Right lobe of liver (tissue), 4 donors: ENCODE measurements at regions not wholly inside any gene's neighbourhood (a gene's known extent, or its start where the extent isn't known, plus 50 kb on each side); places are given as distances from the start of the nearest gene placed in this dataset.

Source experiments
- POLR2A ChIP-seq: fragments of 450-650 bp; IDR thresholded peaks from one replicate; pipeline ENCODE4 v1.6.1; 2017; ENCODE audit warnings: antibody characterized with exemption, mild to moderate bottlenecking
- TF ChIP-seq, protein P1 (sequence below), 4 donors: fragments of 200-600 bp in 3 of 4; fragments of 450-650 bp in 1 of 4; IDR thresholded peaks; one replicate each; pipeline versions ENCODE4 v1.5.1 to v1.8.0; 2016 to 2022; ENCODE audit warnings: antibody characterized with exemption in 4 of 4, mild to moderate bottlenecking in 2 of 4
- donor health status: DM: no; HTN: no; CAD: no.
- donor health status: DM: no; HTN: no; CAD: no.
- donor health status: DM: no; HTN: yes; CAD: no.

DNA sequence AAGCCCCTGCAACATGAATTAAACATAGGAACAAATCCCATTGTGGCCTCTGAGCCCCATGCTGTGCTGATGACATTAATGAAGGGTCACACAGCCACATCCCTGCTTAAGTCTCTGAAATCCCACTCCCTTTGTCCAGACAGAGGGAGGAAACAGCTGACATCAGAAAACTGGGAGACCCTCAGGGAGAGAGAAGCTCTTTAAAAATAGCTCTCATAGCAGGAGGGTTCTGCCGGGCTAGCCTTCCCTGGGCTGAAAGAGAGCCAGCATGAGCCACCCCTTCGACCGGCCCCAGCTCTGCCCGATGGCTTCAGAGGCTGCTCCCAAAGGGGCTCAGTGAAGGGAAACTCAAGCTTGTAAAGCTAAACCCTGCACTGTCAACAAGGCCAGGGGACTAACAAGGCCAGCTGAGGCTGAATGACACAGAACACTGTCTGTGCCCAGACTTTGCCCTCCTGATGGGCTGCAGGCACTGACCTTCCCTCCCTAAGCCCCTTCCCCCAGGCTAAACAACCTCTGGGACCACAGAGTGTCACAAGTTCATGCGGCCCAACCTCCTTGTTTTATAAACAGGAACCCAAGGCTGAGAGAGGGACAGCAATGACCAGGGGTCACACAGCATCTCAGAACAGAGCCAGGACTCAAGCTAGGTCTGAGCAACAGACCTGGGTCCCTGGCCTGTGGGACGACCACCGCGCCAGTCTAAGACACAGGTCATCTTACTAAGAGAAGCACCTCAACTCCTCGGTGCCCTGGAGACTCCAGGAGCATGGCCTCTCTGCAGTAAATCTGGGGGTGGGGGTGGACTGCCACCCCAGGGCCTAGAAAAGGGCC is 163.8 kb downstream of the CHST1 start:
- TF ChIP-seq, protein P1, sequence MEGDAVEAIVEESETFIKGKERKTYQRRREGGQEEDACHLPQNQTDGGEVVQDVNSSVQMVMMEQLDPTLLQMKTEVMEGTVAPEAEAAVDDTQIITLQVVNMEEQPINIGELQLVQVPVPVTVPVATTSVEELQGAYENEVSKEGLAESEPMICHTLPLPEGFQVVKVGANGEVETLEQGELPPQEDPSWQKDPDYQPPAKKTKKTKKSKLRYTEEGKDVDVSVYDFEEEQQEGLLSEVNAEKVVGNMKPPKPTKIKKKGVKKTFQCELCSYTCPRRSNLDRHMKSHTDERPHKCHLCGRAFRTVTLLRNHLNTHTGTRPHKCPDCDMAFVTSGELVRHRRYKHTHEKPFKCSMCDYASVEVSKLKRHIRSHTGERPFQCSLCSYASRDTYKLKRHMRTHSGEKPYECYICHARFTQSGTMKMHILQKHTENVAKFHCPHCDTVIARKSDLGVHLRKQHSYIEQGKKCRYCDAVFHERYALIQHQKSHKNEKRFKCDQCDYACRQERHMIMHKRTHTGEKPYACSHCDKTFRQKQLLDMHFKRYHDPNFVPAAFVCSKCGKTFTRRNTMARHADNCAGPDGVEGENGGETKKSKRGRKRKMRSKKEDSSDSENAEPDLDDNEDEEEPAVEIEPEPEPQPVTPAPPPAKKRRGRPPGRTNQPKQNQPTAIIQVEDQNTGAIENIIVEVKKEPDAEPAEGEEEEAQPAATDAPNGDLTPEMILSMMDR (IDR thresholded peaks at IDR 0.05) = no peak
- no peak for TF ChIP-seq POLR2A
